ENCODE measurements at regions not wholly inside any gene's neighbourhood (a gene's known extent, or its start where the extent isn't known, plus 50 kb on each side); places are given as distances from the start of the nearest gene placed in this dataset.

GRCh38 chr10:125340903-125341302 lies 180.5 kb upstream of the CTBP2 start (continued):
- TF ChIP-seq CTCF (IDR thresholded peaks at IDR 0.05 in 2 of 3, conservative IDR thresholded peaks at IDR 0.05 in 1 of 3; ENCODE audit: borderline replicate concordance in 1 of 3, insufficient read depth in 1 of 3, low read depth in 2 of 3, low read length in 2 of 3) (no peak), EZH2 (IDR thresholded peaks at IDR 0.05) (no peak)

GRCh38 chr10:125337510-125337909 lies 177.1 kb upstream of the CTBP2 start:
- peak; percentile 83 for ATAC-seq
- H3K36me3 ChIP-seq (ENCODE audit: control insufficient read depth in 1 of 2, insufficient read depth in 2 of 2, low read length in 2 of 2): no peaks in the 10 kb centered on the region
- no peak overlapping the region for H3K9ac ChIP-seq (ENCODE audit: low read length)
- ChIA-PET CTCF (interaction anchor here (0.8 kb wide), 1 partner anchor 22 kb away, joined by 3 read pairs; no protein-coding TSS in a partner anchor), POLR2A (no interaction called here), RAD21 (ENCODE audit: low non-redundant PET in 1 of 2, low total read pairs in 2 of 2, uncharacterized antibody in 2 of 2, unreplicated experiment in 2 of 2) (no interaction called here)
- TF ChIP-seq CTCF (IDR thresholded peaks at IDR 0.05 in 2 of 3, conservative IDR thresholded peaks at IDR 0.05 in 1 of 3; ENCODE audit: borderline replicate concordance in 1 of 3, insufficient read depth in 1 of 3, low read depth in 2 of 3, low read length in 2 of 3): peak in 2 of 3 experiments; percentile 41 to 51; a peak in 4 of 6 replicates
- no peak for TF ChIP-seq ZFX (IDR thresholded peaks at IDR 0.05)
- H3K9me2 ChIP-seq (ENCODE audit: insufficient read depth): 0 out of 2 replicates have a peak, but pooled peaks cover 5% of the 10 kb centered on the region
- no peak overlapping the region for H3K4me3 ChIP-seq (replicated peaks in 1 of 2; ENCODE audit: low read depth in 1 of 2, low read length in 2 of 2)
- no peaks in the 10 kb centered on the region for H3K79me2 ChIP-seq (ENCODE audit: insufficient read depth, low read length)
- no peak for DNase-seq (ENCODE audit: low read depth, low spot score)
- no peak overlapping the region for H3K4me2 ChIP-seq (ENCODE audit: low read length)
- H3K4me1 ChIP-seq (ENCODE audit: control insufficient read depth in 1 of 2, insufficient read depth in 2 of 2, low read length in 2 of 2): no peaks in the 10 kb centered on the region
- intact Hi-C loops (cut with micrococcal nuclease): no loop called here
- no TSS peak for BruUV-seq (replicated peaks)
- H3K9me3 ChIP-seq (ENCODE audit: control insufficient read depth in 1 of 2, insufficient read depth in 1 of 2, low read depth in 1 of 2, low read length in 2 of 2): no peaks in the 10 kb centered on the region
- no peaks in the 10 kb centered on the region for H4K20me1 ChIP-seq (ENCODE audit: insufficient read depth)
- no peak overlapping the region for H3K27ac ChIP-seq (ENCODE audit: low read depth, low read length)
- H2AFZ ChIP-seq (ENCODE audit: low read depth, low read length, poor library complexity, severe bottlenecking): no peak overlapping the region
- H3K27me3 ChIP-seq (ENCODE audit: insufficient read depth, low read length): no peaks in the 10 kb centered on the region

All from HCT116 (cell line).